ENCODE measurements at regions not wholly inside any gene's neighbourhood (a gene's known extent, or its start where the extent isn't known, plus 50 kb on each side); places are given as distances from the start of the nearest gene placed in this dataset.

GRCh38 chr13:73681779-73682178 is 452.4 kb downstream of the KLF12 start:
- TF ChIP-seq EZH2 (IDR thresholded peaks at IDR 0.05; ENCODE audit: insufficient read depth, low read length): no peak
- TF ChIP-seq, protein P1, sequence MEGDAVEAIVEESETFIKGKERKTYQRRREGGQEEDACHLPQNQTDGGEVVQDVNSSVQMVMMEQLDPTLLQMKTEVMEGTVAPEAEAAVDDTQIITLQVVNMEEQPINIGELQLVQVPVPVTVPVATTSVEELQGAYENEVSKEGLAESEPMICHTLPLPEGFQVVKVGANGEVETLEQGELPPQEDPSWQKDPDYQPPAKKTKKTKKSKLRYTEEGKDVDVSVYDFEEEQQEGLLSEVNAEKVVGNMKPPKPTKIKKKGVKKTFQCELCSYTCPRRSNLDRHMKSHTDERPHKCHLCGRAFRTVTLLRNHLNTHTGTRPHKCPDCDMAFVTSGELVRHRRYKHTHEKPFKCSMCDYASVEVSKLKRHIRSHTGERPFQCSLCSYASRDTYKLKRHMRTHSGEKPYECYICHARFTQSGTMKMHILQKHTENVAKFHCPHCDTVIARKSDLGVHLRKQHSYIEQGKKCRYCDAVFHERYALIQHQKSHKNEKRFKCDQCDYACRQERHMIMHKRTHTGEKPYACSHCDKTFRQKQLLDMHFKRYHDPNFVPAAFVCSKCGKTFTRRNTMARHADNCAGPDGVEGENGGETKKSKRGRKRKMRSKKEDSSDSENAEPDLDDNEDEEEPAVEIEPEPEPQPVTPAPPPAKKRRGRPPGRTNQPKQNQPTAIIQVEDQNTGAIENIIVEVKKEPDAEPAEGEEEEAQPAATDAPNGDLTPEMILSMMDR (IDR thresholded peaks at IDR 0.05; ENCODE audit: insufficient read depth, low read depth, low read length): no peak
